ENCODE measurements at regions not wholly inside any gene's neighbourhood (a gene's known extent, or its start where the extent isn't known, plus 50 kb on each side); places are given as distances from the start of the nearest gene placed in this dataset.

- no peak for TF ChIP-seq RAD21 (IDR thresholded peaks at IDR 0.05; ENCODE audit: low read depth)
- TF ChIP-seq SP1 (IDR thresholded peaks at IDR 0.05; ENCODE audit: low read depth): no peak
- no peak for TF ChIP-seq POLR2AphosphoS5 (IDR thresholded peaks at IDR 0.05; ENCODE audit: low read depth, low read length)
- no peak for TF ChIP-seq CBX3 (IDR thresholded peaks at IDR 0.05; ENCODE audit: low read depth)
- TF ChIP-seq ZNF274 (IDR thresholded peaks at IDR 0.05; ENCODE audit: low read depth, low read length): no peak
- TF ChIP-seq ELF1 (IDR thresholded peaks at IDR 0.05; ENCODE audit: borderline replicate concordance, low read depth): no peak
- TF ChIP-seq SRF (IDR thresholded peaks at IDR 0.05; ENCODE audit: low read depth): no peak
Observed at GRCh38 chr6:21451546-21452013, 142.0 kb upstream of the SOX4 start.

Data from HCT116 (cell line).